Peyer's patch (tissue), 4 donors: ENCODE measurements at regions not wholly inside any gene's neighbourhood (a gene's known extent, or its start where the extent isn't known, plus 50 kb on each side); places are given as distances from the start of the nearest gene placed in this dataset.

Source experiments
- CTCF ChIP-seq, 6 experiments: fragments of 450-650 bp in 4 of 6; fragments of 200-600 bp in 2 of 6; sonication (generic) in 1 of 6; IDR thresholded peaks; one replicate each; pipeline ENCODE4 v1.5.1; 2017 to 2019; ENCODE audit warnings: antibody characterized with exemption in 6 of 6, mild to moderate bottlenecking in 3 of 6, moderate library complexity in 1 of 6
- POLR2A ChIP-seq, 2 donors: fragments of 450-650 bp; IDR thresholded peaks; one replicate each; pipeline ENCODE4 v1.5.1; 2017; ENCODE audit warnings: antibody characterized with exemption in 2 of 2, mild to moderate bottlenecking in 2 of 2, moderate library complexity in 2 of 2

GRCh38 chr21:41655259-41655658 lies 111.6 kb downstream of the RIPK4 start:
- TF ChIP-seq POLR2A (IDR thresholded peaks at IDR 0.05) (no peak), CTCF (IDR thresholded peaks at IDR 0.05) (no peak)
